GM12865 (cell line): ENCODE measurements at regions not wholly inside any gene's neighbourhood (a gene's known extent, or its start where the extent isn't known, plus 50 kb on each side); places are given as distances from the start of the nearest gene placed in this dataset.
A peak's percentile ranks its signal among the peaks of the same experiment; 100 is the strongest.

Source experiments
- DNase-seq: peaks from one replicate; pipeline ENCODE4 v3.0.0; 2010; ENCODE audit warnings: low read depth
- H3K4me3 ChIP-seq: 2 replicates; pipeline ENCODE4 v1.5.1; 2011; ENCODE audit warnings: mild to moderate bottlenecking, low read depth, low read length, control low read depth
- TF ChIP-seq, protein P1 (sequence below): IDR thresholded peaks from 2 replicates; pipeline ENCODE4 v1.5.1; 2011; ENCODE audit warnings: low read length, control low read depth, low read depth, inconsistent platforms; ENCODE audit not compliant: insufficient read depth; ENCODE audit errors: missing control alignments

DNA sequence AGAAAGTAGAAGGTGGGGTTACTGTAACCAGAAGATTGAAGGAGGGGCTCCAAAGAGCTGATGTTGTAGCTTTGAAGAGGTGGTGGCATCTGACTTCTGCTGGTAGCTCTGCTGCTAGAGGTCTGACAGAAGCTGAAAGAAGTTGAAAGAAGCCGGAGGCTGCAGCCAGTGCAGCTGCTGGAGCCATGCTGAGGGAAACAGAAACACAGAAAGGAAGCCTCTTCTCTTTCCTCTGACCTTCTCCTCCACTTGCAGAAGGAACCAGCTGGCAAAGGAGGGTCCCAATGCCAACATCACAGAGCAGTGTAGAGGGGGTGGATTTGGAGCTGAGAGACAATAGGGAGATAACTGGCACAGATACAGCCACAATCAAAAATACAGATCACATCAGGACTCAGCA is 89.3 kb upstream of the HHIP start:
- peak; percentile 9 for DNase-seq
- TF ChIP-seq, protein P1, sequence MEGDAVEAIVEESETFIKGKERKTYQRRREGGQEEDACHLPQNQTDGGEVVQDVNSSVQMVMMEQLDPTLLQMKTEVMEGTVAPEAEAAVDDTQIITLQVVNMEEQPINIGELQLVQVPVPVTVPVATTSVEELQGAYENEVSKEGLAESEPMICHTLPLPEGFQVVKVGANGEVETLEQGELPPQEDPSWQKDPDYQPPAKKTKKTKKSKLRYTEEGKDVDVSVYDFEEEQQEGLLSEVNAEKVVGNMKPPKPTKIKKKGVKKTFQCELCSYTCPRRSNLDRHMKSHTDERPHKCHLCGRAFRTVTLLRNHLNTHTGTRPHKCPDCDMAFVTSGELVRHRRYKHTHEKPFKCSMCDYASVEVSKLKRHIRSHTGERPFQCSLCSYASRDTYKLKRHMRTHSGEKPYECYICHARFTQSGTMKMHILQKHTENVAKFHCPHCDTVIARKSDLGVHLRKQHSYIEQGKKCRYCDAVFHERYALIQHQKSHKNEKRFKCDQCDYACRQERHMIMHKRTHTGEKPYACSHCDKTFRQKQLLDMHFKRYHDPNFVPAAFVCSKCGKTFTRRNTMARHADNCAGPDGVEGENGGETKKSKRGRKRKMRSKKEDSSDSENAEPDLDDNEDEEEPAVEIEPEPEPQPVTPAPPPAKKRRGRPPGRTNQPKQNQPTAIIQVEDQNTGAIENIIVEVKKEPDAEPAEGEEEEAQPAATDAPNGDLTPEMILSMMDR = no peak

DNA sequence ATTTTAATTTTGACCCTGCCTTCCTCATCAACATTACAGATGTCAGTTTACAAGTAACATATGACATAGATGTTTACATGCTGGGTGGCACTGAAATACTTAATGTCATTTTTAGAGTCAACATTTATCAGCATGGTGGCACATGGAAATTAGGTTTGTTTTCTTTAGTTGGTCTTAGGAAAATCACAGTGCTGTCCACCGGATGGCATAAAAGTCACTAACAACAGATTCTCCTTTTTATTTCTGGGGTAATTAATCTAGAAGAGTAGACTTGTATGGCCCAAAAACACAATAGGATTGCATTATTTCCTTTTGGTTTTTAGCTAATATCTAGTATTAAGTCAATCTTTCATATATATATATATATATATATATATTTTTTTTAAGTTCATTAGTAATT is 88.6 kb upstream of the HHIP start:
- no peak overlapping the region for H3K4me3 ChIP-seq
- no peak for DNase-seq
- TF ChIP-seq, protein P1 = no peak

More for the DNA sequence above, 89.3 kb upstream of the HHIP start:
- H3K4me3 ChIP-seq = no peak overlapping the region

DNA sequence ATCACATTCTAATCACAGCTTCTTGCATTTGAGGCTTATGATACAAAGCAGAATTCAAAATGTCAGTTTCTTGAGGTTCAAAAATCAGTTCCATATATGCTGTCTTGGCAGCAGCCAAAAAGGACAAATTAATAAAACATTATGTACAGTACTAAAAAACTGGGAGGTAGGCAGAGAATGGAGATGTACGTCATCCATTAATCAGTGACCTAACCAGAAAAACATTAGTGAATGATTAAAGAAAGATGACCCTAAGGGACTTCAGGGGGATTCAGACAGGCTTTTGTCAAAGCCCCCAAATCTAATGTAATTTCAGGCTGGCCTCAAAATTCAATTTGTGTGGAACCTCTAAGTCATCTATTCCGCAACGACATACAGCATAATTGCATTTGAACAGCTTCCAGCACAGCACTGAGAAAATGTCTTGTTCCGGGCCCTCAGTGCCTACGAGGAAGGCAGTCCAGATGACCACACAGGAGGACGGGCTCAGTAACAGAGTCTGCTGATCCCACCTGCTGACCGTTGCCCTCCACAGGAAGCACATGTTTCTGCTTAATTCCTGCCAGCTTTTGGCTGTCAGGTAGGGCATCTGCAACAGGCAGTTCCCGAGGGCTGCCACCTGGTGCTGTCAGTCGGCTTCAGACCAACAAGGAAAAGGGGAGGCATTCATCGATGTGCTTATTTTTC is 83.8 kb upstream of the HHIP start:
- no peak overlapping the region for H3K4me3 ChIP-seq
- no peak for DNase-seq
- TF ChIP-seq, protein P1 = no peak

DNA sequence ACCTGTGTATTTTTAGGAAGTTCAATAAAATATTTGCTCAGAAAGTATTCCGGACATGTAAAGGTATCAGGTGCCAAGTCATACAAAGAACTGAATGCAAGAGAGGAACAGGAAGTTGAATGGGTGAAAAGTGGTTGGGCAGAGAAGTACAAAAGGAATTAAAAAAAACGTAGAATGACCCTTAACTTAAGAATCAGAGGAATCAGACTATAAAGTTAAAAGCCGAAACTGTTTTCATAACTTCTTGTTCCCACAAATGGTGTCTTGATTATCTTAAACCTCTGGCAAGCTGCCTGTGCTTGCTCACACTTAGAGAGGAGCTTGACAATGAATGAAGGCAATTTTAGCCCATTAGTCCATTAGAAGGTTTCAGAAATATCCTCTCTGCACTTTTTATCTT is 81.6 kb upstream of the HHIP start:
- DNase-seq = no peak
- TF ChIP-seq, protein P1 = no peak
- no peak overlapping the region for H3K4me3 ChIP-seq

DNA sequence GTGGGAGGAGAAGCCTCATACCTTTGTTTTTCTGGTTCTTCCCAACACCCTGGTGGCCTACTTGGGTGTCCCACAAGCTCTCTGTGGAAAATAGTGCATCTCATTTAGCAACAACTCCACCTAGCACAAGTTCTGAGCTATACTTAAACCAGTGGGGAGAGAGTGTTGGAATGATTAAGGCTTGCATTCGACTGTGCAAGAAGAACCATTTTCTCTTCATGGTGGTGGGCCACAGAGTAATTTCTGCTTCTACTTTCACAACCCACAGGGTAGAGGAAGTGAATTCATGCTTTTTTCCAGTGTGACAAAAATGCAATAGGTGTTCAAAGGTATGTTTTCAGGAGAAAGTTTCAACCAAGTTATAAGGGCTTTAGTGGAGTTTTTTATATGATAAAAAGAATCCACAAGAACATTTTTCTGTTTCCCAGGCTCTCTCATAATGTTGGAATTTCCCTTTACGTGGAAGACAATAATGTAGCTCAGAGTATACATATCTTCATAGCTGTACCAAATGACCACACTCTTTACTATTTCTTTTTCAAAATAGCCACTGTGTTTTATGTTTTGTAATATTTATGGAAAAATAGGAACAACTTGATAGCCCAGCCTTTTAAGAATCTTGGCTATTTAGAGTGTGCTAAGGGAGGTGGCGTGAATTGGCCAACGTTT is 80.3 kb upstream of the HHIP start:
- DNase-seq = no peak
- TF ChIP-seq, protein P1 = no peak
- H3K4me3 ChIP-seq = no peak overlapping the region

DNA sequence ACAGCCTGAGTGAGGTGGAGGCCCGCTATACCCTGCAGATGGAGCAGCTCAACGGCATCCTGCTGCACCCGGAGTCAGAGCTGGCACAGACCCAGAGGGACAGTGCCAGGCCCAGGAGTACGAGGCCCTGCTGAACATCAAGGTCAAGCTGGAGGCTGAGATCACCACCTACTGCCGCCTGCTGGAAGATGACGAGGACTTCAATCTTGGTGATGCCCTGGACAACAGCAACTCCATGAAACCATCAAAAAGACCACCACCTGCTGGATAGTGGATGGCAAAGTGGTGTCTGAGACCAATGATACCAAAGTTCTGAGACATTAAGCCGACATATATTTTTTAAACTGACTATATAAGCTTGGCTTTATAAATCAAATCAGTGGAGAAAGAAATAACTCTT is 73.3 kb upstream of the HHIP start:
- TF ChIP-seq, protein P1 = peak; percentile 28
- no peak overlapping the region for H3K4me3 ChIP-seq
- DNase-seq = peak; percentile 36

DNA sequence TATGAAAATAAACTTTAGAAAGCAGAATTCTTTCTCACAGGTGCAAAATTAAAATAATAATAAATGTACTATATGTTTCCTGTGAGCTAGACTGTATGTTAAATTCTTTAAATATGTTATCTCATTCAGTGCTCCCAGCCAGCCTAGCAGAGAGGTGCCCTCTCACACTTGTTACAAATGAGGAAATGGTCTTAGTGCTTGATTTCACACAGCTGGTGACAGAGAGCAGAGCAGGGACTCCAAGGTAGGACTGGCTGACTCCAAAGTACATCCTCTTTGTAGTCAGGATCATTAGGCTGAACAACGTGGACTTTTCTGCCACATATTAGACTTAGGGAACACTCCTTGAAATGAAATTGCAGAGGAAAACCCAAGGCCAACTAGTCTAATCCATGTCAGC is 72.0 kb upstream of the HHIP start:
- TF ChIP-seq, protein P1 = no peak
- DNase-seq = peak; percentile 24
- no peak overlapping the region for H3K4me3 ChIP-seq
